IPS-NIHi7 (cell line): ENCODE measurements at regions not wholly inside any gene's neighbourhood (a gene's known extent, or its start where the extent isn't known, plus 50 kb on each side); places are given as distances from the start of the nearest gene placed in this dataset.
A peak's percentile ranks its signal among the peaks of the same experiment; 100 is the strongest.

Source experiments
- DNase-seq: peaks from one replicate; pipeline ENCODE4 v3.0.0; 2012; ENCODE audit warnings: mixed read lengths; ENCODE audit errors: extremely low spot score

GRCh38 chr9:84587153-84587552, 82.4 kb upstream of the NTRK2 start:
- no peak for DNase-seq

GRCh38 chr9:84589542-84589941, 80.0 kb upstream of the NTRK2 start:
- no peak for DNase-seq

GRCh38 chr9:84590706-84591105, 78.8 kb upstream of the NTRK2 start:
- no peak for DNase-seq

GRCh38 chr9:84592918-84593317, 76.6 kb upstream of the NTRK2 start:
- DNase-seq: no peak

DNA sequence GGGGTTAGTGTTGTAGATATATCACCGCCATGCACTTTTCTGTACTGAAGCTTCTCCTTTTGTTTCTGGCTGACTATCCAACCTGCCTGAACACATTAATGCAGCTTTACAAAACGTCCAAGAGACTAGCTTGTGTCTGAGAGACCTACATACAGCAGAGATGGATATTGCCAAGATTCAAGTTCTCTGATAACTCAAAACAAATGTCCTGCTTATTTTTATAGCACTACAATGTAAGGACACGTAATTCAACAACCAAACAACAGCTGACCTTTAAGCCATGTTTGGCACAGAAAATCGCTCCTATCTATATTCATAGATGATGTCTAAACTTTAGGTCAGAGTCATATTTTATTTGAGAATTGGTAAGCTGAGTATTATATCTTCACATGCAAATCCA, 76.2 kb upstream of the NTRK2 start:
- DNase-seq: no peak

- DNase-seq: no peak
Observed at GRCh38 chr9:84597131-84597530, 72.4 kb upstream of the NTRK2 start.

DNA sequence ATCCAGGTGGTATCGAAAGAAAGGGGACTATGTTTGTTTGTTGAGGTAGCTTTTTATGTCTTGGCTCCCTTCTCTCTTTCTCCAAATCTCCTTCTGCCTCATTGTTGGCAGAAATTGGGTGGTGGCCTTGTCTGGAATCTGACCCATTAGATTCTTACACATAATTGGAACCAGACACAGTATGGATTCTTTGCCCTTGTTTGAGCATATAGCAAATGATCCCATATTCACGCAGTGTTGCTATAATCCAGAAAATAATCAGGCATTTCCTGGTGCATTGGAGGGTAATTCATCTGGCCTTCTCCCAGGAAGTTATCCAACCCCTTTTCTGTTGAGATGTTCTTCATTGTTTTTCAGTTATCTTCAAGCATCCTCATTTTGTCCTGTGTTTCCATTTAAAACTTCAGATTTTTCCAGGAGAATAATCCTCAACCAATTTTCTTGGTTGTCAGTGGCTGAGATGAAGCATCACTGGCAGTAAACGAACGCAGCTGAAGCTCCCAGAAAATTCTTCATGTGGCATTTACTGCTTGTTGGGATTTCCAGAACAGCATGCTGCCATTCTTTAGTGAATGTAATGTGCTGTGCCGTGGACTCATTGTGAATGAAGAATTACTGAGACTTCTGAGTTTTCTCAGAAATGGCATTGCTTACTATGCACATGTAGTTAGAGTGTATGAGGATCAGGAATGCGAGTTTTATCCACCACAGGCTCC, 70.5 kb upstream of the NTRK2 start:
- DNase-seq: no peak

DNA sequence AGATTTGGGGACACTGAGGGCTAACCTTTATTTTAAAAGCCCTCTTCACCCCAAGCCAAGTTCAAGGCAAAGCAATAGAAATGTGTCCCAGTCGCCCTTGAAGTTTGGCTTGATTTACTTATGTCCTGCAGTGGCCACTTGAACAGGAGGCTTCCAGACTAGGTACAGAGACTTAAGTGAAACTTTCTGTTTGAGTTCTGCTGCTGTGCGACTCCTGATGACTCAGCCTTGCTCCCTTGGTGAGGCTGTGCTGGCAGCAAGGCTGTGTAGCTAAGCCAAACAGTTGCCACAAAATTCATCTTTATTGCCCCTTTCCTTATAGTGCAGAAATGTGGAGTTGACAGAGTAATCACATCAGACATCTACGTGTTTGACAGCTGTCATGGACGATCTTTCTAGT, 68.8 kb upstream of the NTRK2 start:
- no peak for DNase-seq

DNA sequence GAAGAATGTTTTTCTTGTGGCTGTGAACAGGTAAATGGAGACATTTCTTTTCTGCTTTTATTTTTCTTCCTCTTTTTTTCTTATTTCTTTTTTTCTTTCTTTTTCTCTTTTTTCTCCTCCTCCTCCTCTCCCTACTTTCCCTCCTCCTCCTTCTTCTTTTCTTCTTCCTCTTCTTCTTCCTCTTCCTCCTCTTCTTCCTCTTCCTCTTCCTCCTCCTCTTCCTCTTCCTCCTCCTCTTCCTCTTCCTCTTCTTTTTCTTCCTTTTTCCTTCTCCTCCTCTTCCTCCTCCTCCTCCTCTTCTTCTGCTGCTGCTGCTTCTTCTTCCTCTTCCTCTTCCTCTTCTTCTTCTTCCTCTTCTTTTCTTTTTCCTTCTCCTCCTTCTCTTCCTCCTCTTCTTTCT, 65.3 kb upstream of the NTRK2 start:
- no peak for DNase-seq

- DNase-seq: no peak
Observed at GRCh38 chr9:84609779-84610178, 59.8 kb upstream of the NTRK2 start.

DNA sequence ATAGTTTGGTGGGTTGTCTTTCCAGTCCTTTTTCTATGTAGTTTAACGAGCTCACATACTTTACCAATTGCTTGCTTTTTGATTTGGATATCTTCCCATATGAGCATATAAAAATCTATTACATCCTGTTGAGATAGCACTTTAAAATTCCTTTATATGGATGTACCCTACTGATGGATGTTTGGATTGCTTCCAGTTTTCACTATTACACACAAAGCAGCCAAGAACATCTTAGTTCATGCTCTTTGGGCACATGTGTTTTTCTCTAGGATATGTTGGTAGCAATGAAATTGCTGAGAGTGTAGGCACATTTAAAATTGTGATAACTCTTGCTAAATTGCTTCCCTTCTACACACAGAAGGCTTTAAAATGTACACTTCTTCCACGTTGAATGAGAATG, 56.1 kb upstream of the NTRK2 start:
- DNase-seq: no peak

GRCh38 chr9:84615544-84615943, 54.0 kb upstream of the NTRK2 start:
- peak; percentile 16 for DNase-seq

GRCh38 chr9:84617411-84618029, 52.0 kb upstream of the NTRK2 start:
- DNase-seq: no peak
